Smooth muscle cell (in vitro differentiated cells): ENCODE measurements at regions not wholly inside any gene's neighbourhood (a gene's known extent, or its start where the extent isn't known, plus 50 kb on each side); places are given as distances from the start of the nearest gene placed in this dataset.
A peak's percentile ranks its signal among the peaks of the same experiment; 100 is the strongest.

ENCODE experiments used
- DNase-seq: peaks from one replicate; lab custom pipeline; 2025; ENCODE audit not compliant: unreplicated experiment; lab: John Stamatoyannopoulos, UW
- H2AFZ ChIP-seq: fragments of 200-600 bp; sonication (generic); 2 replicates; pipeline ENCODE4 v1.6.0; 2016; ENCODE audit warnings: antibody characterized with exemption, low read depth, mild to moderate bottlenecking
- H3F3A ChIP-seq: fragments of 200-600 bp; sonication (generic); 2 replicates; pipeline ENCODE4 v1.6.0; 2017; ENCODE audit warnings: antibody characterized with exemption, low read depth
- H3K27ac ChIP-seq: fragments of 200-600 bp; sonication (generic); 2 replicates; pipeline ENCODE4 v1.5.1; 2016; ENCODE audit warnings: low read depth, mild to moderate bottlenecking
- H3K27me3 ChIP-seq: fragments of 200-600 bp; sonication (generic); 2 replicates; pipeline ENCODE4 v1.6.1; 2016; ENCODE audit warnings: low read depth, mild to moderate bottlenecking
- H3K36me3 ChIP-seq: fragments of 200-600 bp; sonication (generic); 2 replicates; pipeline ENCODE4 v1.5.1; 2016; ENCODE audit warnings: low read depth
- H3K4me1 ChIP-seq: fragments of 200-600 bp; sonication (generic); 2 replicates; pipeline ENCODE4 v1.5.1; 2016; ENCODE audit warnings: low read depth
- H3K4me2 ChIP-seq: fragments of 200-600 bp; sonication (generic); 2 replicates; pipeline ENCODE4 v1.6.0; 2016; ENCODE audit warnings: mild to moderate bottlenecking
- H3K4me3 ChIP-seq: fragments of 200-600 bp; sonication (generic); 2 replicates; pipeline ENCODE4 v1.5.1; 2016; ENCODE audit warnings: mild to moderate bottlenecking
- H3K79me2 ChIP-seq: fragments of 200-600 bp; sonication (generic); 2 replicates; pipeline ENCODE4 v1.6.0; 2016; ENCODE audit warnings: low read depth, mild to moderate bottlenecking
- H3K9ac ChIP-seq: fragments of 200-600 bp; sonication (generic); 2 replicates; pipeline ENCODE4 v1.6.0; 2016; ENCODE audit warnings: low read depth
- H3K9me3 ChIP-seq: fragments of 200-600 bp; sonication (generic); replicated peaks from 2 replicates; pipeline ENCODE4 v1.5.1; 2016; ENCODE audit warnings: low read depth
- H4K20me1 ChIP-seq: fragments of 200-600 bp; sonication (generic); 2 replicates; pipeline ENCODE4 v1.6.0; 2016; ENCODE audit warnings: low read depth
- CTCF ChIP-seq: fragments of 200-600 bp; sonication (generic); IDR thresholded peaks from 2 replicates; pipeline ENCODE4 v1.5.1; 2017; ENCODE audit warnings: borderline replicate concordance, mild to moderate bottlenecking, antibody characterized with exemption; ENCODE audit not compliant: insufficient read depth, poor library complexity, severe bottlenecking
- WGBS: methylation state at CpG from one replicate; pipeline ENCODE4 v1.1.7; 2016; ENCODE audit warnings: low lambda C conversion rate; 5-methylcytosine and 5-hydroxymethylcytosine counted together

GRCh38 chr14:87628129-87628528 is 364.9 kb downstream of the GALC start:
- Histone ChIP-seq H3K4me1 (peaks cover 17% of the 10 kb centered on the region), H3K27ac (peak overlapping the region; percentile 88), H3K9me3 (no peaks in the 10 kb centered on the region), H3K9ac (peak overlapping the region; percentile 28), H3K79me2 (no peaks in the 10 kb centered on the region), H4K20me1 (no peaks in the 10 kb centered on the region), H3K4me2 (peak overlapping the region; percentile 66), H3K36me3 (no peaks in the 10 kb centered on the region), H3K4me3 (no peak overlapping the region), H3F3A (peaks cover 14% of the 10 kb centered on the region), H3K27me3 (no peaks in the 10 kb centered on the region), H2AFZ (no peak overlapping the region)
- TF ChIP-seq CTCF: no peak
- no peak for DNase-seq

GRCh38 chr14:87626266-87626665 is 366.7 kb downstream of the GALC start:
- Histone ChIP-seq H3K4me1 (peaks cover 16% of the 10 kb centered on the region), H3K9me3 (no peaks in the 10 kb centered on the region), H3K27me3 (no peaks in the 10 kb centered on the region), H2AFZ (no peak overlapping the region), H3K4me2 (no peak overlapping the region), H3K9ac (no peak overlapping the region), H3K27ac (no peak overlapping the region), H3K36me3 (no peaks in the 10 kb centered on the region), H3K79me2 (no peaks in the 10 kb centered on the region), H4K20me1 (no peaks in the 10 kb centered on the region), H3F3A (peaks cover 14% of the 10 kb centered on the region), H3K4me3 (no peak overlapping the region)
- no peak for DNase-seq
- no peak for TF ChIP-seq CTCF

- no peaks in the 10 kb centered on the region for H3K9me3 ChIP-seq
- TF ChIP-seq CTCF: no peak
- H3K4me3 ChIP-seq: no peak overlapping the region
- H3K27ac ChIP-seq: no peak overlapping the region
- H3K27me3 ChIP-seq: no peaks in the 10 kb centered on the region
- H3K4me2 ChIP-seq: no peak overlapping the region
- no peaks in the 10 kb centered on the region for H3K4me1 ChIP-seq
- H3F3A ChIP-seq: no peaks in the 10 kb centered on the region
- H2AFZ ChIP-seq: no peak overlapping the region
- no peak for DNase-seq
- H3K9ac ChIP-seq: no peak overlapping the region
- no peaks in the 10 kb centered on the region for H4K20me1 ChIP-seq
- no peaks in the 10 kb centered on the region for H3K79me2 ChIP-seq
- H3K36me3 ChIP-seq: no peaks in the 10 kb centered on the region
- 86% methylated on average over 1 of the region's 1 CpG for WGBS
These were observed 369.4 kb downstream of the GALC start for GRCh38 chr14:87623616-87624015.

- WGBS: 77% methylated on average over 4 of the region's 4 CpGs
- TF ChIP-seq CTCF: no peak
- Histone ChIP-seq H3K36me3 (no peaks in the 10 kb centered on the region), H2AFZ (no peak overlapping the region), H3K27me3 (no peaks in the 10 kb centered on the region), H4K20me1 (no peaks in the 10 kb centered on the region), H3K4me1 (no peaks in the 10 kb centered on the region), H3K4me3 (no peak overlapping the region), H3K9me3 (no peaks in the 10 kb centered on the region), H3K27ac (no peak overlapping the region), H3F3A (no peaks in the 10 kb centered on the region), H3K79me2 (no peaks in the 10 kb centered on the region), H3K4me2 (no peak overlapping the region), H3K9ac (no peak overlapping the region)
- DNase-seq: no peak
These were observed 375.9 kb downstream of the GALC start for GRCh38 chr14:87617079-87617478.
